Erythroblast (primary cell): ENCODE measurements at regions not wholly inside any gene's neighbourhood (a gene's known extent, or its start where the extent isn't known, plus 50 kb on each side); places are given as distances from the start of the nearest gene placed in this dataset.

Experiments used
- GATA1 ChIP-seq: IDR thresholded peaks from 2 replicates; pipeline ENCODE4 v1.6.1; 2011; ENCODE audit warnings: low read depth, mild to moderate bottlenecking, control low read depth, low read length, moderate library complexity
- POLR2A ChIP-seq: IDR thresholded peaks from 2 replicates; pipeline ENCODE4 v1.6.1; 2011; ENCODE audit warnings: mild to moderate bottlenecking, low read length

DNA sequence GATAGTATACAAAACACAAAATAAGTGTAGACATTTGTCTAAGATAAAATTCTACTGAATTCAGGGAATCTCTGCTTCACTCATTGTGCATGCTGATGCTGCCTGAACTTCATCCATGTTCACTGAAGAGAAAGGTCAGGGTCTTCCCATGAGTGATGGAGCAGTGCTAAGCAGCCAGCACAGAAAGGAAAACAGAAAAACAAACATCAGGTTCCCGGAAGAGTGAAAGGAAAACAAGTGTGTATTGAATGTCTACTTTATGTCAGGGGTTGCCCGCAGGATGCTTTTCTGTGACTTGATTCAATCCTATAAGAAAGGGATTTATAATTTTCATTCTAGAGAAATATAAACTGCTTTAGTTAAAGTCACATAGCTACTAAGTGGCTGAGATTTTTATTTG is 522.4 kb downstream of the RAB28 start:
- TF ChIP-seq POLR2A (no peak), GATA1 (no peak)
